GM12878 (cell line): ENCODE measurements at regions not wholly inside any gene's neighbourhood (a gene's known extent, or its start where the extent isn't known, plus 50 kb on each side); places are given as distances from the start of the nearest gene placed in this dataset.

Experiments
- CHD4 ChIP-seq: fragments of 200-600 bp; sonication (generic); IDR thresholded peaks from 2 replicates; pipeline ENCODE4 v1.6.1; 2016; ENCODE audit warnings: mild to moderate bottlenecking
- CREM ChIP-seq: IDR thresholded peaks from 2 replicates; pipeline ENCODE4 v1.6.1; 2014; ENCODE audit warnings: antibody characterized with exemption, low read depth
- RAD21 ChIP-seq: IDR thresholded peaks from 2 replicates; pipeline ENCODE4 v1.6.1; 2011; ENCODE audit warnings: mild to moderate bottlenecking, low read depth, low read length, moderate library complexity; ENCODE audit not compliant: insufficient read depth
- RBBP5 ChIP-seq: fragments of 200-600 bp; sonication (generic); conservative IDR thresholded peaks from 2 replicates; pipeline ENCODE4 v1.6.1; 2016

- TF ChIP-seq RAD21: no peak
- no peak for TF ChIP-seq CREM
- TF ChIP-seq RBBP5: no peak
- no peak for TF ChIP-seq CHD4
These were observed 50.2 kb upstream of the SI start for GRCh38 chr3:165128544-165128943.
